Adrenal gland (tissue), 9 donors: ENCODE measurements at regions not wholly inside any gene's neighbourhood (a gene's known extent, or its start where the extent isn't known, plus 50 kb on each side); places are given as distances from the start of the nearest gene placed in this dataset.

Source experiments
- DNase-seq, 7 donors: peaks; one replicate each; pipeline ENCODE4 v3.0.0-alpha.2; 2019 to 2020
- H3K27ac ChIP-seq, 5 donors: fragments of 200-600 bp; sonication (generic) in 4 of 5; 1 replicate in 3 of 5; 2 replicates in 2 of 5; pipeline versions ENCODE4 v1.5.1 to v1.8.0; 2016 to 2020; ENCODE audit warnings: mild to moderate bottlenecking in 1 of 5
- H3K27me3 ChIP-seq: fragments of 200-600 bp; 2 replicates; pipeline ENCODE4 v1.8.0; 2021
- H3K36me3 ChIP-seq, 2 donors: fragments of 200-600 bp; replicated peaks in 1 of 2; 1 replicate in 1 of 2; 2 replicates in 1 of 2; pipeline versions ENCODE4 v1.5.1 to v1.8.0; 2018 to 2022
- H3K4me1 ChIP-seq, 2 donors: fragments of 200-600 bp; replicated peaks in 1 of 2; 1 replicate in 1 of 2; 2 replicates in 1 of 2; pipeline versions ENCODE4 v1.5.1 to v1.8.0; 2018 to 2021
- H3K4me3 ChIP-seq, 4 donors: fragments of 200-600 bp; sonication (generic) in 3 of 4; one replicate each; pipeline ENCODE4 v1.5.1; 2016 to 2018
- H3K9me3 ChIP-seq, 3 donors: fragments of 200-600 bp; sonication (generic) in 1 of 3; replicated peaks in 1 of 3; 1 replicate in 2 of 3; 2 replicates in 1 of 3; pipeline versions ENCODE4 v1.5.1 to v1.8.0; 2016 to 2021
- CTCF ChIP-seq, 6 experiments: fragments of 450-650 bp in 4 of 6; fragments of 200-600 bp in 2 of 6; sonication (generic) in 1 of 6; IDR thresholded peaks; 1 replicate in 5 of 6; 2 replicates in 1 of 6; pipeline versions ENCODE4 v1.5.1 to v1.8.0; 2016 to 2021; ENCODE audit warnings: antibody characterized with exemption in 6 of 6, mild to moderate bottlenecking in 2 of 6, moderate library complexity in 1 of 6
- POLR2A ChIP-seq, 2 donors: fragments of 450-650 bp; IDR thresholded peaks; one replicate each; pipeline ENCODE4 v1.6.1; 2017; ENCODE audit warnings: antibody characterized with exemption in 2 of 2, mild to moderate bottlenecking in 2 of 2, moderate library complexity in 1 of 2
- WGBS, 4 donors: extraction: QIAGEN DNeasy Blood & Tissue Kit in 2 of 4; methylation state at CpG; one replicate each; pipeline versions ENCODE4 v1.1.5 to v1.1.7; 2013 to 2017; 5-methylcytosine and 5-hydroxymethylcytosine counted together
- intact Hi-C, 2 donors: fragments of 100-400 bp; cut with DNase I; formaldehyde crosslinking; loops; one replicate each; pipeline versions ENCODE4 v1.14.1 to v1.15.0; 2022 to 2023
- donor health status: healthy with polysubstance abuse.
- donor health status: Bipolar disorder and iron deficiency.
- donor health status: DM: yes; HTN: yes; CAD: no.
- donor health status: DM: no; HTN: no; CAD: no.
- donor health status: DM: no; HTN: no; CAD: no.

GRCh38 chr15:88992216-88992615 lies 79.0 kb upstream of the MFGE8 start:
- WGBS, 4 donors: 83 to 93% (median 88%) methylated on average over 3 of the region's 3 CpGs
- Histone ChIP-seq H3K27me3 (no peaks in the 10 kb centered on the region), H3K36me3 (no peaks in the 10 kb centered on the region), H3K4me3 (no peak overlapping the region), H3K9me3 (no peaks in the 10 kb centered on the region), H3K4me1 (no peaks in the 10 kb centered on the region), H3K27ac (no peak overlapping the region)
- no peak for DNase-seq
- TF ChIP-seq CTCF (IDR thresholded peaks at IDR 0.05) (no peak), POLR2A (IDR thresholded peaks at IDR 0.05) (no peak)
- intact Hi-C loops: no loop called here

GRCh38 chr15:88992912-88993376 lies 79.8 kb upstream of the MFGE8 start:
- intact Hi-C loops: no loop called here
- Histone ChIP-seq H3K4me3 (no peak overlapping the region), H3K27me3 (no peaks in the 10 kb centered on the region), H3K36me3 (no peaks in the 10 kb centered on the region), H3K4me1 (no peaks in the 10 kb centered on the region), H3K27ac (no peak overlapping the region), H3K9me3 (no peaks in the 10 kb centered on the region)
- WGBS, 4 donors: 79 to 87% (median 85%) methylated on average over 7 of the region's 7 CpGs
- TF ChIP-seq POLR2A (IDR thresholded peaks at IDR 0.05) (no peak), CTCF (IDR thresholded peaks at IDR 0.05) (no peak)
- no peak for DNase-seq

GRCh38 chr15:88993662-88994061 lies 80.5 kb upstream of the MFGE8 start:
- intact Hi-C loops: no loop called here
- no peak overlapping the region for H3K27ac ChIP-seq

GRCh38 chr15:88994286-88994685 lies 81.1 kb upstream of the MFGE8 start:
- Histone ChIP-seq H3K36me3 (no peaks in the 10 kb centered on the region), H3K27ac (no peak overlapping the region), H3K27me3 (no peaks in the 10 kb centered on the region), H3K9me3 (no peaks in the 10 kb centered on the region), H3K4me3 (no peak overlapping the region), H3K4me1 (no peaks in the 10 kb centered on the region)
- DNase-seq: no peak
- intact Hi-C loops: no loop called here
- 71 to 100% (median 88%) methylated on average over 1 of the region's 1 CpG for WGBS, 4 donors
- TF ChIP-seq POLR2A (IDR thresholded peaks at IDR 0.05) (no peak), CTCF (IDR thresholded peaks at IDR 0.05) (no peak)

More at GRCh38 chr15:88993662-88994061, 80.5 kb upstream of the MFGE8 start:
- Histone ChIP-seq H3K4me3 (no peak overlapping the region), H3K27me3 (no peaks in the 10 kb centered on the region), H3K4me1 (no peaks in the 10 kb centered on the region), H3K36me3 (no peaks in the 10 kb centered on the region), H3K9me3 (no peaks in the 10 kb centered on the region)
- 90 to 92% (median 90%) methylated on average over 5 of the region's 5 CpGs for WGBS, 4 donors
- DNase-seq: no peak
- TF ChIP-seq CTCF (IDR thresholded peaks at IDR 0.05): no peak
- no peak for TF ChIP-seq POLR2A (IDR thresholded peaks at IDR 0.05)
